SH-SY5Y (cell line): ENCODE measurements at regions not wholly inside any gene's neighbourhood (a gene's known extent, or its start where the extent isn't known, plus 50 kb on each side); places are given as distances from the start of the nearest gene placed in this dataset.

Experiments used
- GATA2 ChIP-seq: IDR thresholded peaks from 2 replicates; pipeline ENCODE4 v1.6.1; 2011; ENCODE audit warnings: mild to moderate bottlenecking, low read depth, low read length
- GATA3 ChIP-seq: IDR thresholded peaks from 2 replicates; pipeline ENCODE4 v1.6.1; 2011; ENCODE audit warnings: low read depth, mild to moderate bottlenecking, low read length, moderate library complexity

GRCh38 chr9:106284296-106284695, 578.7 kb upstream of the ZNF462 start:
- no peak for TF ChIP-seq GATA3
- TF ChIP-seq GATA2: no peak
